SK-N-SH (cell line): ENCODE measurements at regions not wholly inside any gene's neighbourhood (a gene's known extent, or its start where the extent isn't known, plus 50 kb on each side); places are given as distances from the start of the nearest gene placed in this dataset.

Source experiments
- CTCF ChIA-PET: fragments of 300-600, 350-600 bp; formaldehyde crosslinking; extraction: SDS; loops from one replicate; lab custom pipeline; 2021; lab: Yijun Ruan, JAX
- POLR2A ChIA-PET: fragments of 350-600 bp; sonication (Branson Sonifier 250); formaldehyde crosslinking; extraction: SDS; loops from one replicate; lab custom pipeline; 2020; ENCODE audit warnings: antibody characterized with exemption, inconsistent platforms; lab: Yijun Ruan, JAX
- DNase-seq: peaks from one replicate; pipeline ENCODE4 v3.0.0; 2012
- H2AFZ ChIP-seq: fragments of 200-600 bp; sonication (generic); 2 replicates; pipeline ENCODE4 v1.8.1; 2016; ENCODE audit warnings: antibody characterized with exemption, mild to moderate bottlenecking, low read depth
- H3F3A ChIP-seq: fragments of 200-600 bp; sonication (generic); replicated peaks from 2 replicates; pipeline ENCODE3; 2016; ENCODE audit warnings: antibody characterized with exemption, mild to moderate bottlenecking; ENCODE audit not compliant: insufficient read depth
- H3K27ac ChIP-seq, 2 experiments: fragments of 200-500 bp in 1 of 2; fragments of 200-600 bp in 1 of 2; sonication (Bioruptor generic) in 1 of 2; sonication (generic), shearing (Covaris generic) in 1 of 2; 2 replicates each; pipeline versions ENCODE4 v1.5.1 to v1.6.1; 2014 to 2016; ENCODE audit warnings: low read depth in 2 of 2, inconsistent platforms in 1 of 2, low read length in 1 of 2, mild to moderate bottlenecking in 1 of 2, mixed read lengths in 1 of 2
- H3K27me3 ChIP-seq: fragments of 200-600 bp; sonication (generic), shearing (Covaris generic); 2 replicates; pipeline ENCODE4 v1.6.1; 2016; ENCODE audit warnings: mixed run types; ENCODE audit not compliant: insufficient read depth
- H3K36me3 ChIP-seq, 2 experiments: fragments of 200-500 bp in 1 of 2; fragments of 200-600 bp in 1 of 2; sonication (Bioruptor generic) in 1 of 2; sonication (generic) in 1 of 2; replicated peaks in 1 of 2; 2 replicates each; pipeline versions ENCODE3 to v1.5.1; 2014 to 2016; ENCODE audit warnings: low read length in 1 of 2, mild to moderate bottlenecking in 1 of 2; ENCODE audit not compliant: insufficient read depth in 2 of 2, control insufficient read depth in 1 of 2
- H3K4me1 ChIP-seq, 2 experiments: fragments of 200-500 bp in 1 of 2; fragments of 200-600 bp in 1 of 2; sonication (Bioruptor generic) in 1 of 2; sonication (generic), shearing (Covaris generic) in 1 of 2; 2 replicates each; pipeline versions ENCODE4 v1.5.1 to v1.6.1; 2014 to 2016; ENCODE audit warnings: low read depth in 1 of 2, low read length in 1 of 2, mixed run types in 1 of 2; ENCODE audit not compliant: insufficient read depth in 2 of 2, control insufficient read depth in 1 of 2
- H3K4me2 ChIP-seq: fragments of 200-600 bp; sonication (generic), shearing (Covaris generic); 2 replicates; pipeline ENCODE4 v1.6.1; 2017; ENCODE audit warnings: mixed run types
- H3K4me3 ChIP-seq, 2 experiments: fragments of 200-500 bp in 1 of 2; fragments of 200-600 bp in 1 of 2; sonication (Bioruptor generic) in 1 of 2; sonication (generic), shearing (Covaris generic) in 1 of 2; 2 replicates each; pipeline versions ENCODE4 v1.5.1 to v1.8.1; 2014 to 2016; ENCODE audit warnings: low read depth in 2 of 2, inconsistent platforms in 1 of 2, low read length in 1 of 2, mild to moderate bottlenecking in 1 of 2, mixed read lengths in 1 of 2, moderate library complexity in 1 of 2
- H3K79me2 ChIP-seq: fragments of 200-600 bp; sonication (generic); 2 replicates; pipeline ENCODE4 v1.8.1; 2017; ENCODE audit warnings: mild to moderate bottlenecking; ENCODE audit not compliant: insufficient read depth
- H3K9ac ChIP-seq: fragments of 200-600 bp; sonication (generic); 2 replicates; pipeline ENCODE4 v1.6.1; 2017; ENCODE audit warnings: mixed run types
- H3K9me2 ChIP-seq: fragments of 200-600 bp; sonication (generic); 2 replicates; pipeline ENCODE4 v1.6.1; 2017; ENCODE audit warnings: mixed run types
- H3K9me3 ChIP-seq: fragments of 200-600 bp; sonication (generic); 2 replicates; pipeline ENCODE4 v1.6.1; 2017; ENCODE audit warnings: mixed run types, mild to moderate bottlenecking, moderate library complexity
- H4K20me1 ChIP-seq: fragments of 200-600 bp; sonication (generic); 2 replicates; pipeline ENCODE4 v1.6.1; 2017; ENCODE audit warnings: mild to moderate bottlenecking, mixed run types; ENCODE audit not compliant: insufficient read depth
- ELF1 ChIP-seq: IDR thresholded peaks from 2 replicates; pipeline ENCODE4 v1.4.0; 2012
- FOXM1 ChIP-seq: IDR thresholded peaks from 2 replicates; pipeline ENCODE4 v1.4.0; 2012; ENCODE audit warnings: low read depth, mild to moderate bottlenecking
- GABPA ChIP-seq: IDR thresholded peaks from 2 replicates; pipeline ENCODE4 v1.4.0; 2012; ENCODE audit warnings: low read depth, mild to moderate bottlenecking
- GATA2 ChIP-seq: sonication (generic); formaldehyde crosslinking; IDR thresholded peaks from 2 replicates; pipeline ENCODE4 v1.5.0; 2020; ENCODE audit warnings: mild to moderate bottlenecking, missing genetic modification reagents
- MEF2A ChIP-seq: IDR thresholded peaks from 2 replicates; pipeline ENCODE4 v1.4.0; 2012; ENCODE audit warnings: low read depth, borderline replicate concordance
- MXI1 ChIP-seq: IDR thresholded peaks from 2 replicates; pipeline ENCODE4 v1.6.1; 2012; ENCODE audit warnings: mild to moderate bottlenecking, low read depth, low read length, improper control_type of control experiment
- RAD21 ChIP-seq: IDR thresholded peaks from 2 replicates; pipeline ENCODE4 v1.6.1; 2012; ENCODE audit warnings: mild to moderate bottlenecking, low read length
- SIN3A ChIP-seq: IDR thresholded peaks from 2 replicates; pipeline ENCODE4 v1.6.1; 2012; ENCODE audit warnings: low read depth, mild to moderate bottlenecking, low read length, moderate library complexity, borderline replicate concordance
- SMC3 ChIP-seq: IDR thresholded peaks from 2 replicates; pipeline ENCODE4 v1.6.1; 2012; ENCODE audit warnings: low read depth, low read length, improper control_type of control experiment
- TCF12 ChIP-seq: IDR thresholded peaks from 2 replicates; pipeline ENCODE4 v1.4.0; 2012
- YY1 ChIP-seq: IDR thresholded peaks from 2 replicates; pipeline ENCODE4 v1.4.0; 2012; ENCODE audit warnings: low read depth, mild to moderate bottlenecking
- WGBS: methylation state at CpG from one replicate; pipeline ENCODE4 v1.1.6; 2017; ENCODE audit warnings: low lambda C conversion rate; 5-methylcytosine and 5-hydroxymethylcytosine counted together
- TF ChIP-seq, protein P1 (sequence below): IDR thresholded peaks from 2 replicates; pipeline ENCODE4 v1.4.0; 2012; ENCODE audit warnings: low read depth, borderline replicate concordance
- TF ChIP-seq, protein P2 (sequence below): IDR thresholded peaks from 2 replicates; pipeline ENCODE4 v1.4.0; 2012; ENCODE audit warnings: low read depth
- TF ChIP-seq, protein P3 (sequence below): fragments of 200-600 bp; sonication (generic); IDR thresholded peaks from 2 replicates; pipeline ENCODE4 v1.6.1; 2017; ENCODE audit warnings: antibody characterized with exemption, mild to moderate bottlenecking, moderate library complexity
- TF ChIP-seq, protein P4 (sequence below): fragments of 150-350 bp; IDR thresholded peaks from 2 replicates; pipeline ENCODE4 v1.6.1; 2016; ENCODE audit warnings: mild to moderate bottlenecking, low read depth, low read length
- TF ChIP-seq, protein P5 (sequence below): fragments of 150-350 bp; IDR thresholded peaks from 2 replicates; pipeline ENCODE4 v1.6.1; 2017; ENCODE audit warnings: antibody characterized with exemption, low read length, low read depth, borderline replicate concordance

DNA sequence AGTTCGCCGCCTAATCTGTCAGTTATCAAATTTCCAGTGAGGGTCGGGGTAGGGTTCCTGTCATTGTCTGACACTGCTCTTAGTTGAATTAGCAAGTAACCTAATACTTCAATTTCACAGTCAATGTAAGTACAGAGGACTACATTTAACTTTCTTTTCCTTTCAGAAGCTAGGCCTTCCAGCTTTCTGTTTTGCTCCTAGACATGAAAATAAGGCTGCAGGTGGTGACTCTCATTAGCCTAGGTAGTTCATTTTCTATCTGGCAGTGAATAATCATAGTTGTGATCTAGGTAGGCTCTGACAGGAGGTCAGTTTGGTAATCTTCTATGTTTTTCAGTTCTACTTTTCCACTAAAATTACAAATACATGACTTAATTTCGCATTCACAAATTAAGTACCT, 783.1 kb downstream of the MRPL39 start:
- Histone ChIP-seq H3K4me1 (peaks cover 0 to 11% of the 10 kb centered on the region in 2 experiments; a peak in 2 of 4 replicates), H3K9me2 (no peaks in the 10 kb centered on the region), H3K9me3 (no peaks in the 10 kb centered on the region), H3K36me3 (no peaks in the 10 kb centered on the region), H3K4me3 (no peak overlapping the region), H2AFZ (no peak overlapping the region), H3F3A (no peaks in the 10 kb centered on the region), H3K79me2 (no peaks in the 10 kb centered on the region), H3K9ac (no peak overlapping the region), H3K27ac (no peak overlapping the region), H3K4me2 (no peak overlapping the region), H4K20me1 (no peaks in the 10 kb centered on the region)
- CTCF ChIA-PET: interaction anchor here (1.0 to 1.4 kb wide), 2 partner anchors 9 to 12 kb away, joined by 3 to 6 read pairs; no protein-coding TSS in a partner anchor
- TF ChIP-seq SIN3A (no peak), GATA2 (no peak), MXI1 (no peak), ELF1 (no peak), RAD21 (no peak)
- TF ChIP-seq, protein P1, sequence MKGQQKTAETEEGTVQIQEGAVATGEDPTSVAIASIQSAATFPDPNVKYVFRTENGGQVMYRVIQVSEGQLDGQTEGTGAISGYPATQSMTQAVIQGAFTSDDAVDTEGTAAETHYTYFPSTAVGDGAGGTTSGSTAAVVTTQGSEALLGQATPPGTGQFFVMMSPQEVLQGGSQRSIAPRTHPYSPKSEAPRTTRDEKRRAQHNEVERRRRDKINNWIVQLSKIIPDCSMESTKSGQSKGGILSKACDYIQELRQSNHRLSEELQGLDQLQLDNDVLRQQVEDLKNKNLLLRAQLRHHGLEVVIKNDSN: no peak
- TF ChIP-seq, protein P2, sequence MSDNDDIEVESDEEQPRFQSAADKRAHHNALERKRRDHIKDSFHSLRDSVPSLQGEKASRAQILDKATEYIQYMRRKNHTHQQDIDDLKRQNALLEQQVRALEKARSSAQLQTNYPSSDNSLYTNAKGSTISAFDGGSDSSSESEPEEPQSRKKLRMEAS: no peak
- TF ChIP-seq, protein P3, sequence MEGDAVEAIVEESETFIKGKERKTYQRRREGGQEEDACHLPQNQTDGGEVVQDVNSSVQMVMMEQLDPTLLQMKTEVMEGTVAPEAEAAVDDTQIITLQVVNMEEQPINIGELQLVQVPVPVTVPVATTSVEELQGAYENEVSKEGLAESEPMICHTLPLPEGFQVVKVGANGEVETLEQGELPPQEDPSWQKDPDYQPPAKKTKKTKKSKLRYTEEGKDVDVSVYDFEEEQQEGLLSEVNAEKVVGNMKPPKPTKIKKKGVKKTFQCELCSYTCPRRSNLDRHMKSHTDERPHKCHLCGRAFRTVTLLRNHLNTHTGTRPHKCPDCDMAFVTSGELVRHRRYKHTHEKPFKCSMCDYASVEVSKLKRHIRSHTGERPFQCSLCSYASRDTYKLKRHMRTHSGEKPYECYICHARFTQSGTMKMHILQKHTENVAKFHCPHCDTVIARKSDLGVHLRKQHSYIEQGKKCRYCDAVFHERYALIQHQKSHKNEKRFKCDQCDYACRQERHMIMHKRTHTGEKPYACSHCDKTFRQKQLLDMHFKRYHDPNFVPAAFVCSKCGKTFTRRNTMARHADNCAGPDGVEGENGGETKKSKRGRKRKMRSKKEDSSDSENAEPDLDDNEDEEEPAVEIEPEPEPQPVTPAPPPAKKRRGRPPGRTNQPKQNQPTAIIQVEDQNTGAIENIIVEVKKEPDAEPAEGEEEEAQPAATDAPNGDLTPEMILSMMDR: no peak
- TF ChIP-seq, all 33 proteins: peak for 0
- WGBS: 88% methylated on average over 4 of the region's 4 CpGs
- DNase-seq: no peak
- POLR2A ChIA-PET: no interaction called here
- H3K27me3 ChIP-seq: no peaks in the 10 kb centered on the region

DNA sequence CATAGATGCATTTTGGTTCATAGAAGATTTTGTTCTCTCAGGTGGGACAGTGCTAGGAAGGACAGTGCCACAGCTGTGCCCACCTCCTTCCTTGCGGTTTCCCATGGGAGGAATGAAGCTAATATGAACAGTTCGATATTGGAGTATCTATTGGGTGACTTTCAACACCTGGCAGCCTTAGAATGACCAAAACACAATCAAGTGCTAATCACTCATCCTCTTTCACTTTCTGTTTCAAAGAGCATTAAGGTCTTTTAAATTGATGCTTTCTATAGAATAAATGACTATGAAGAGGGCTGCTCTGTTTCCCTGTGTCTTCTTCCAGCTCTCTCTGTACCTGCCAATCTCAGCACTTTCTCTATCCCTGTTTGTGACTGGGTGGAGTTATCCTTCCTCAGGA, 784.0 kb downstream of the MRPL39 start:
- H3F3A ChIP-seq: no peaks in the 10 kb centered on the region
- H3K27me3 ChIP-seq: no peaks in the 10 kb centered on the region
- no peak overlapping the region for H3K27ac ChIP-seq
- ChIA-PET POLR2A (no interaction called here), CTCF (interaction anchor here (1.0 to 1.4 kb wide), 2 partner anchors 8 to 11 kb away, joined by 3 to 6 read pairs; no protein-coding TSS in a partner anchor)
- H3K4me3 ChIP-seq: no peak overlapping the region
- TF ChIP-seq, protein P4, sequence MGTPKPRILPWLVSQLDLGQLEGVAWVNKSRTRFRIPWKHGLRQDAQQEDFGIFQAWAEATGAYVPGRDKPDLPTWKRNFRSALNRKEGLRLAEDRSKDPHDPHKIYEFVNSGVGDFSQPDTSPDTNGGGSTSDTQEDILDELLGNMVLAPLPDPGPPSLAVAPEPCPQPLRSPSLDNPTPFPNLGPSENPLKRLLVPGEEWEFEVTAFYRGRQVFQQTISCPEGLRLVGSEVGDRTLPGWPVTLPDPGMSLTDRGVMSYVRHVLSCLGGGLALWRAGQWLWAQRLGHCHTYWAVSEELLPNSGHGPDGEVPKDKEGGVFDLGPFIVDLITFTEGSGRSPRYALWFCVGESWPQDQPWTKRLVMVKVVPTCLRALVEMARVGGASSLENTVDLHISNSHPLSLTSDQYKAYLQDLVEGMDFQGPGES: no peak
- TF ChIP-seq, protein P5, sequence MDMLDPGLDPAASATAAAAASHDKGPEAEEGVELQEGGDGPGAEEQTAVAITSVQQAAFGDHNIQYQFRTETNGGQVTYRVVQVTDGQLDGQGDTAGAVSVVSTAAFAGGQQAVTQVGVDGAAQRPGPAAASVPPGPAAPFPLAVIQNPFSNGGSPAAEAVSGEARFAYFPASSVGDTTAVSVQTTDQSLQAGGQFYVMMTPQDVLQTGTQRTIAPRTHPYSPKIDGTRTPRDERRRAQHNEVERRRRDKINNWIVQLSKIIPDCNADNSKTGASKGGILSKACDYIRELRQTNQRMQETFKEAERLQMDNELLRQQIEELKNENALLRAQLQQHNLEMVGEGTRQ: no peak
- TF ChIP-seq ELF1 (no peak), TCF12 (no peak), MXI1 (no peak), YY1 (no peak), SMC3 (no peak), FOXM1 (no peak), MEF2A (no peak), GABPA (no peak)
- TF ChIP-seq, protein P3: no peak
- 72% methylated on average over 2 of the region's 2 CpGs for WGBS
- no peaks in the 10 kb centered on the region for H3K79me2 ChIP-seq
- H3K9me2 ChIP-seq: no peaks in the 10 kb centered on the region
- no peak overlapping the region for H2AFZ ChIP-seq
- no peak overlapping the region for H3K9ac ChIP-seq
- no peaks in the 10 kb centered on the region for H3K9me3 ChIP-seq
- no peaks in the 10 kb centered on the region for H3K36me3 ChIP-seq
- no peaks in the 10 kb centered on the region for H4K20me1 ChIP-seq
- peaks cover 0 to 4% of the 10 kb centered on the region in 2 experiments; a peak in 2 of 4 replicates for H3K4me1 ChIP-seq
- no peak for DNase-seq
- H3K4me2 ChIP-seq: no peak overlapping the region
